ENCODE measurements at regions not wholly inside any gene's neighbourhood (a gene's known extent, or its start where the extent isn't known, plus 50 kb on each side); places are given as distances from the start of the nearest gene placed in this dataset.

DNA sequence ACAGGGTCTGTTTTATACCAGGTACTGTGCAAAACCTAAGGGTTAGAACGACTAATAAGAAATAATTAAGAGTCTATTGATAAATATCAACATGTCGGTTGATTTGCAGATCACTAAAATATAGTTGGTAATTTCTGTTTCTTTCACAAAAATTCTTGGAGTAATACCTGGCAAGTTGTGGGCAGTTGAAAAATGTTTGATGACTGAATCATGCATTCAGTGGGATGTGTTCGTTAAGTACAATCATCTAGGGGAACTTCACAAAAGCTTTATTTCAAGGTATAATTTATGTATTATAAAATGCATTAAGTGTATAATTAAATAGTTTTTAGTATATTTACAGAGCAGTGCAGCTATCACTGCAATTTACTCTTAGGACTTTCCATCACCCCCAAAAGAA lies 120.0 kb downstream of the KCNA5 start:
- Histone ChIP-seq H3K36me3 (ENCODE audit: insufficient read depth, low read length) (no peaks in the 10 kb centered on the region), H3K4me1 (ENCODE audit: insufficient read depth, low read length, poor library complexity, severe bottlenecking) (no peaks in the 10 kb centered on the region), H3K4me2 (ENCODE audit: low read length) (no peak overlapping the region), H3K9me2 (ENCODE audit: insufficient read depth, low read length) (no peaks in the 10 kb centered on the region), H3K9me3 (ENCODE audit: low read length) (no peaks in the 10 kb centered on the region), H3K4me3 (ENCODE audit: low read depth, low read length, poor library complexity, severe bottlenecking) (no peak overlapping the region), H4K20me1 (ENCODE audit: insufficient read depth, low read length) (no peaks in the 10 kb centered on the region), H3K79me2 (ENCODE audit: insufficient read depth, low read depth, low read length) (no peaks in the 10 kb centered on the region), H2AFZ (ENCODE audit: low read length) (no peak overlapping the region), H3K27ac (ENCODE audit: low read depth, low read length, poor library complexity, severe bottlenecking) (no peak overlapping the region)
- no TSS peak for BruUV-seq (replicated peaks)
- POLR2A ChIA-PET: no interaction called here
- intact Hi-C loops (cut with micrococcal nuclease; ENCODE audit: unreplicated experiment): no loop called here
- CTCF ChIA-PET (ENCODE audit: unreplicated experiment): no interaction called here
- no peak for TF ChIP-seq EZH2phosphoT487 (IDR thresholded peaks at IDR 0.05; ENCODE audit: borderline replicate concordance, low read depth, low read length)
- TF ChIP-seq, protein P1, sequence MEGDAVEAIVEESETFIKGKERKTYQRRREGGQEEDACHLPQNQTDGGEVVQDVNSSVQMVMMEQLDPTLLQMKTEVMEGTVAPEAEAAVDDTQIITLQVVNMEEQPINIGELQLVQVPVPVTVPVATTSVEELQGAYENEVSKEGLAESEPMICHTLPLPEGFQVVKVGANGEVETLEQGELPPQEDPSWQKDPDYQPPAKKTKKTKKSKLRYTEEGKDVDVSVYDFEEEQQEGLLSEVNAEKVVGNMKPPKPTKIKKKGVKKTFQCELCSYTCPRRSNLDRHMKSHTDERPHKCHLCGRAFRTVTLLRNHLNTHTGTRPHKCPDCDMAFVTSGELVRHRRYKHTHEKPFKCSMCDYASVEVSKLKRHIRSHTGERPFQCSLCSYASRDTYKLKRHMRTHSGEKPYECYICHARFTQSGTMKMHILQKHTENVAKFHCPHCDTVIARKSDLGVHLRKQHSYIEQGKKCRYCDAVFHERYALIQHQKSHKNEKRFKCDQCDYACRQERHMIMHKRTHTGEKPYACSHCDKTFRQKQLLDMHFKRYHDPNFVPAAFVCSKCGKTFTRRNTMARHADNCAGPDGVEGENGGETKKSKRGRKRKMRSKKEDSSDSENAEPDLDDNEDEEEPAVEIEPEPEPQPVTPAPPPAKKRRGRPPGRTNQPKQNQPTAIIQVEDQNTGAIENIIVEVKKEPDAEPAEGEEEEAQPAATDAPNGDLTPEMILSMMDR (conservative IDR thresholded peaks at IDR 0.05; ENCODE audit: low read length): no peak
- DNase-seq (ENCODE audit: low spot score): no peak

DNA sequence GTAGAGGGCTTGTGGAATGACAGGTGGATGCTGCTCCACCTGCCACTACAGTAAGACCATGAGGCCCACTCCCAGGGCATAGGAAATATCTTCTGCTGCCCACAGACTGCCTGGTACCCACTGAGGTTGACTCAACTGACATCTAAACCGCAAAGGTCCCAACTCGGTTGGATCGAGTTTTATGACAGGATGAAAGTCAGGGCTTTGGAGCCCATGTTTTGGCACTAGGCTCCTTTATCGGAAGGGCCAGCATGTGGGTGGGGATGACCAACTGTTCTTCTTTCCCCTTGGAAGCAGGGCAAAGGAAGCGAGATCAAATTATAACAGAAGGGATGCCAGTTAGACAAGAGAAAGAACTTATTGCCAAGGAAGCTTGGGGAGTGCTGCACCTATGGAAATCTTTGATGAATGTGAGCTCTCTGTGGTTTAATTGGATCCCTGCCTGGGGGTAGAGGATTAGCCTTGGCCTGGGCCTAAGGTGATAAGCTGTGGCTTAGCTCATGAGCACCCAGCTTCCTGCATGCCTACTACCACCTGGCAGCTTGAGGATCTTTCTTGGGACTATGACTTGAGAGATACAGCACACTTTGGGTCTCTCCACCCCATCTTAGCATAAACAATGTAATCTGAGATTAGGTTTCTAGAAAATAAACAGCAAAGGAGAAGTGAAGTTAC lies 121.8 kb downstream of the KCNA5 start:
- TF ChIP-seq, protein P1 (conservative IDR thresholded peaks at IDR 0.05; ENCODE audit: low read length): no peak
- no peak for TF ChIP-seq EZH2phosphoT487 (IDR thresholded peaks at IDR 0.05; ENCODE audit: borderline replicate concordance, low read depth, low read length)
- Histone ChIP-seq H3K4me3 (ENCODE audit: low read depth, low read length, poor library complexity, severe bottlenecking) (no peak overlapping the region), H3K9me3 (ENCODE audit: low read length) (no peaks in the 10 kb centered on the region), H3K27ac (ENCODE audit: low read depth, low read length, poor library complexity, severe bottlenecking) (no peak overlapping the region), H2AFZ (ENCODE audit: low read length) (no peak overlapping the region), H3K36me3 (ENCODE audit: insufficient read depth, low read length) (no peaks in the 10 kb centered on the region), H3K4me2 (ENCODE audit: low read length) (no peak overlapping the region), H3K9me2 (ENCODE audit: insufficient read depth, low read length) (no peaks in the 10 kb centered on the region), H3K79me2 (ENCODE audit: insufficient read depth, low read depth, low read length) (no peaks in the 10 kb centered on the region), H3K4me1 (ENCODE audit: insufficient read depth, low read length, poor library complexity, severe bottlenecking) (no peaks in the 10 kb centered on the region), H4K20me1 (ENCODE audit: insufficient read depth, low read length) (no peaks in the 10 kb centered on the region)
- BruUV-seq (replicated peaks): no TSS peak
- ChIA-PET CTCF (ENCODE audit: unreplicated experiment) (no interaction called here), POLR2A (no interaction called here)
- intact Hi-C loops (cut with micrococcal nuclease; ENCODE audit: unreplicated experiment): no loop called here
- DNase-seq (ENCODE audit: low spot score): no peak

DNA sequence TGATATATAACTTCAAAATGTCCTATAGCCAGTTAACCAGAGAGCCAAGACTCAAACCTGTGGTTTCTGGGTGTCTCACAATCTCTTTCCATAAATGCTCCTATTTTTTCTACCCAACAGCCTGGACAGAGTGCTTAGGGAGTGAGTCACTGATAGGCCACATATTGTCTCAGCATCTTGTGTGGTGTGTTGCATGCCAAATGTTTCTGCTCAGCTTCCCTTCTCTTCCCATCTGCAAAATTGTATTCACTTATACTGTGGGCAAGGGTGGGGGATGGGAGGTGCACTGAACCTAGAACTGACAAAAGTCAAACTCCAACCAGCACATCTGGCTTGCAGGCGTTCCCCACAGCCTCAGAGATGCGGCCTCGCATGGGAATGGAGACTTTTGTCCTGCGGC lies 123.3 kb downstream of the KCNA5 start:
- CTCF ChIA-PET (ENCODE audit: unreplicated experiment): no interaction called here
- TF ChIP-seq, protein P1 (conservative IDR thresholded peaks at IDR 0.05; ENCODE audit: low read length): no peak
- TF ChIP-seq EZH2phosphoT487 (IDR thresholded peaks at IDR 0.05; ENCODE audit: borderline replicate concordance, low read depth, low read length): no peak
- POLR2A ChIA-PET: interaction anchor here (0.8 kb wide), 1 partner anchor 21 kb away, joined by 5 read pairs; no protein-coding TSS in a partner anchor

More for the DNA sequence above, 123.3 kb downstream of the KCNA5 start:
- Histone ChIP-seq H3K9me2 (ENCODE audit: insufficient read depth, low read length) (no peaks in the 10 kb centered on the region), H3K4me3 (ENCODE audit: low read depth, low read length, poor library complexity, severe bottlenecking) (no peak overlapping the region), H3K27ac (ENCODE audit: low read depth, low read length, poor library complexity, severe bottlenecking) (no peak overlapping the region), H3K4me2 (ENCODE audit: low read length) (no peak overlapping the region), H4K20me1 (ENCODE audit: insufficient read depth, low read length) (no peaks in the 10 kb centered on the region), H3K36me3 (ENCODE audit: insufficient read depth, low read length) (no peaks in the 10 kb centered on the region), H2AFZ (ENCODE audit: low read length) (no peak overlapping the region), H3K79me2 (ENCODE audit: insufficient read depth, low read depth, low read length) (no peaks in the 10 kb centered on the region), H3K4me1 (ENCODE audit: insufficient read depth, low read length, poor library complexity, severe bottlenecking) (no peaks in the 10 kb centered on the region), H3K9me3 (ENCODE audit: low read length) (no peaks in the 10 kb centered on the region)
- no TSS peak for BruUV-seq (replicated peaks)
- intact Hi-C loops (cut with micrococcal nuclease; ENCODE audit: unreplicated experiment): no loop called here
- no peak for DNase-seq (ENCODE audit: low spot score)

Data from OCI-LY7 (cell line).